ENCODE measurements at regions not wholly inside any gene's neighbourhood (a gene's known extent, or its start where the extent isn't known, plus 50 kb on each side); places are given as distances from the start of the nearest gene placed in this dataset.

DNA sequence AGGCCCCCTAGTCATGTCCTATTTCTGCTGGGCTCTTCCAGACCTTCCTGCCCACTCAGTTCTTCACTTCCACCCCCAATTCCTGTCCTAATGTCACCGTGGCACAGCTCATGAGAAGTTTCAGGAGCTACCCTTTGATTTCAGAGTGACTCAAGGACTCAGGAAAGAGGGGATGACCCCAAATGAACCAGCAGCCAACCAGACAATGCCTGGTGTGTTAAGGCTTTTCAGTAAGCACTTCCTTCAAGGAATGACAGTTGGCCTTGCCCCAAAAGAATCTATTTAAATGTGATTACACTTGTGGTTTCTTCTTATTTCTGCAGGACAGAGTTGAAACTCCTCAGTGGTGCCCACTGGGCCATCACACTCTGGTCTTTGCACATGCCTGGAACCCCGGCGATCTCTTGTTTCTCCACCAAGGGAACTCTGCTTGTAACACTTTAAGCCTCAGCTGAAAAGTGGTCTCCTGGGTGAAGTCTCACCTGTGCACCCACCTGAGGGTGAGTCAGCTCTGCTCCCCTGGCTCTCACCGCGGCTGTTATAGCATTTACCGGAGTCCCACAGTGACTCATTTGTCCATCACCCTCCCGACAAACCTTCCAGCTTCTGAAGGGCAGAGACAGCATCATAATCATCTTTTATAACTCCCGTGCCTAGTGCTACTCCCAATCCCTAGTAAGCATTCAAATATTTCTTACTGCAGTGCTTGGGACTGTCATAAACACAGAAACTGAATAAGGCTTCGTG is 123.0 kb upstream of the SVIL start:
- H3K4me3 ChIP-seq (ENCODE audit: low read depth, low read length) = no peak overlapping the region
- TF ChIP-seq, protein P1, sequence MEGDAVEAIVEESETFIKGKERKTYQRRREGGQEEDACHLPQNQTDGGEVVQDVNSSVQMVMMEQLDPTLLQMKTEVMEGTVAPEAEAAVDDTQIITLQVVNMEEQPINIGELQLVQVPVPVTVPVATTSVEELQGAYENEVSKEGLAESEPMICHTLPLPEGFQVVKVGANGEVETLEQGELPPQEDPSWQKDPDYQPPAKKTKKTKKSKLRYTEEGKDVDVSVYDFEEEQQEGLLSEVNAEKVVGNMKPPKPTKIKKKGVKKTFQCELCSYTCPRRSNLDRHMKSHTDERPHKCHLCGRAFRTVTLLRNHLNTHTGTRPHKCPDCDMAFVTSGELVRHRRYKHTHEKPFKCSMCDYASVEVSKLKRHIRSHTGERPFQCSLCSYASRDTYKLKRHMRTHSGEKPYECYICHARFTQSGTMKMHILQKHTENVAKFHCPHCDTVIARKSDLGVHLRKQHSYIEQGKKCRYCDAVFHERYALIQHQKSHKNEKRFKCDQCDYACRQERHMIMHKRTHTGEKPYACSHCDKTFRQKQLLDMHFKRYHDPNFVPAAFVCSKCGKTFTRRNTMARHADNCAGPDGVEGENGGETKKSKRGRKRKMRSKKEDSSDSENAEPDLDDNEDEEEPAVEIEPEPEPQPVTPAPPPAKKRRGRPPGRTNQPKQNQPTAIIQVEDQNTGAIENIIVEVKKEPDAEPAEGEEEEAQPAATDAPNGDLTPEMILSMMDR (IDR thresholded peaks at IDR 0.05; ENCODE audit: low read depth, low read length) = no peak

DNA sequence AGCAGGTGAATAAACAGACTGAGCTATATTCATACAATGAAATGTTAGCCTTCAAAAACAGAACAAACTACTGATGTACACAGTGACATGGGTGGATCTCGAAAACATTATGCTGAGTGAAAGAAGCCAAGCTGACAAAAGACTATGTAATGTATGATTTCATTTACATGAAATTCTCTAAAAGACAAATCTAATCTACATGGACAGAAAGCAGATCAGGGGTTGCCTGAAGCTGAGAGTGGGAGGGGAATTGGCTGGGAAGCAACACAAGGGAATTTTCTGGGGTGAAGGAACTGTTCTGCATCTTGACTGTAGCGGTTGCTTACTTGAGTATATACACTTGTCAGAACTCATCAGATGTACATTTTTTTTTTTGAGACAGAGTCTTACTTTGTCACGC is 121.7 kb upstream of the SVIL start:
- H3K4me3 ChIP-seq (ENCODE audit: low read depth, low read length) = no peak overlapping the region
- TF ChIP-seq, protein P1 (IDR thresholded peaks at IDR 0.05; ENCODE audit: low read depth, low read length) = no peak

DNA sequence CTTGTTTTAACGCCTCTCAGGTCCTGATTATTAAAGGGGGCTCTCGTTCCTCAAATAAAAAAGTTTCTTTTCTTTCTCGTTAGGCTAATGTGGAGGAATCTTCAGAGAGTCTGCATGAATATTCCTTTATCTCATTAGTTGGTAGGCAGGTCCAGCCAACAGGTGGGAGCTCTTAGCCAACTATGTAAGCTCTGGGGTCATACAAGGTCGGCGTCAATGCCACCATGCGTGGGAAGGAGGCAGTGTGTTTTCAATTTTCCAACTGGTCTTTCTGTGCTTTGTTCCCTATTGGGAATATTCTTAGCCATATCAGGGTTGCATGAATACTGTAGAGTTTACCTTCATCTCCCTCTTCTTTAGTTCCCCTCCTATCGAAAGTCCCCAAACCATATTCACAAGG is 118.5 kb upstream of the SVIL start:
- TF ChIP-seq, protein P1 (IDR thresholded peaks at IDR 0.05; ENCODE audit: low read depth, low read length) = no peak
- no peak overlapping the region for H3K4me3 ChIP-seq (ENCODE audit: low read depth, low read length)

DNA sequence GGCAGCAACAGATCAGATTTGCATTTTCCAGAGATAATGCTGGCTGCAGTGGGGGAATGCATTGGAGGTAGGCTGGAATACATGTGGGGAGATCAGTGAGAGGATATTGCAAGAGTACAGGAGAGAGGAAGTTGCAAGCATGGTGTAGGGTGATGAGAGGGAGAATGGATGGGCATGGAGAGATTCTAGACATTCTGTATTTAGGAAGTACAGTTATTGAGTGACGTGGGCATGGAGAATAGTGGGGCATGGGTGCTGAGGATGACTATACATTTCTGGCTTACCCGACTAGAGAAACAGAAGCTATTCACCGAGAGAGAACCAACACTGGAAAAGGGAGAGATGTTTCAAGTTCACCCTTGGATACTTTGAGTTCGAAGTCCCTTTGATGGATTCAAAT is 116.9 kb upstream of the SVIL start:
- TF ChIP-seq, protein P1 (IDR thresholded peaks at IDR 0.05; ENCODE audit: low read depth, low read length) = no peak
- no peak overlapping the region for H3K4me3 ChIP-seq (ENCODE audit: low read depth, low read length)

DNA sequence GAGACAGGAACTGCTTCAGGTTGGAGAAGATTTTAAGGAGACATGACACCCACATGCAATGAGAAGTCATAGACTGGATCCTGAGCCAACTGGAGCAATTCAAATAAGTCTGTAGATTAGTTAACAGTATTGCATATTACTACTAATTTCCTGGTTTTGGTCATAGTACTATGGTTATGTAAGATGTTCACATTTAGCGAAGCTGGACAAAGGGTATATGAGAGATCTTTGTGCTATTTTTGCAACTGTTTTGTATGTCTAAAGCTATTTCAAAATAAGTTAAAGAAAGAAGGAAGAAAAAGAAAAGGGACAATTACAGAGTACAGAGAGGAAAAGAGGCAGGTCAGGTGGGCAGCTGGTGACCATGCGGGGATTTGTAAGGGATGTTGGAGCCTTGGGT is 116.5 kb upstream of the SVIL start:
- no peak overlapping the region for H3K4me3 ChIP-seq (ENCODE audit: low read depth, low read length)
- TF ChIP-seq, protein P1 (IDR thresholded peaks at IDR 0.05; ENCODE audit: low read depth, low read length) = no peak

DNA sequence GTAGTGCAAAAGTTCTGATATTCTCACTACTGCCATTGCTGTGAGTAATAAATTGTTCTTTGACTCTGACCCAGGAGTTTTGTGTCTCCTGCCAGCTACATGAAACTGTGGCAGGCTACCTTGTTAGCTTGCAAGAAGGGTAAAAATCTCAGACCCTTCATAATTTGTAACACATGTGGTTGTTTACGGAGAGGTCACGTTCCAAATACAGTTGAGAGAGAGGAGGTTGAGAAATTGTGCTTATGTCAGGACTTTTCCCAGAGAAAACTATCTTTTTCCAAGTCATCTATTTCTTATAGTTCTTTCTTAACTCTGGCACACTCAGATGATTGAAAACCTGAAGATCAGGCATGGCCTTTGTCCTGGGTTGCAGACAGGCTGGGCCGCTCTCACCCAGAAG is 114.4 kb upstream of the SVIL start:
- H3K4me3 ChIP-seq (ENCODE audit: low read depth, low read length) = no peak overlapping the region
- TF ChIP-seq, protein P1 (IDR thresholded peaks at IDR 0.05; ENCODE audit: low read depth, low read length) = no peak

DNA sequence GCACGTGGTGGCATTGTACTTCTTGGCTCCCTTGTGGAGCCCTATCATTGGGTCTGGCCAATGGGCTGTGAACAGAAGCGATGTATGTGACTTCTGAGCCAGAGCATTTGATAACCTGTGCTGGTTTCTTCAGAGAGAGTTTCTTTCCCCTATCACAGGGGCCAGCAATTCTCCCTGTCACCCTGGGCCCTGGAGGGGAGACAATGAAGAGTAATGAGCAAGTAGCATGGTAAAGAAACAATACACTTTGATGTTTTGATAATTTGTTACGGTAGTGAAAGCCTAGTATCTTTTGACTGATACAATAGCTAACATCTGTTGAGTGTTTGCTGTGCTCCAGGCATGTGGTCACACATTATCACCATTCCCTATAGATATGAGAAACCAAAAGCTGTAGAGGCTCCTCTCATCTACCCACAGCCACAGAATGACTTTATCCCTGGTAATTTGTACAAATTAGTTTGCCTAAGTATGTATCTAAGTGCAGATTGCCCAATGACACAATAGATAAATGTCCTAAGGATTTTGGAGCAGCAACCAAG is 113.4 kb upstream of the SVIL start:
- TF ChIP-seq, protein P1 (IDR thresholded peaks at IDR 0.05; ENCODE audit: low read depth, low read length) = no peak
- no peak overlapping the region for H3K4me3 ChIP-seq (ENCODE audit: low read depth, low read length)

Data from WI38 (cell line).